GM10248 (cell line): ENCODE measurements at regions not wholly inside any gene's neighbourhood (a gene's known extent, or its start where the extent isn't known, plus 50 kb on each side); places are given as distances from the start of the nearest gene placed in this dataset.
"Not testable (repeated sequence)": the region's sequence is repeated elsewhere in the genome, so short reads cannot be mapped to it uniquely, and the experiment has no call there.

Experiments
- CTCF ChIA-PET: fragments of 300-600 bp; sonication (Branson Sonifier 250); formaldehyde crosslinking; extraction: SDS; loops from one replicate; lab custom pipeline; 2021; ENCODE audit warnings: antibody characterized with exemption; lab: Yijun Ruan, JAX
- POLR2A ChIA-PET: fragments of 350-650 bp; sonication (Branson Sonifier 250); formaldehyde crosslinking; extraction: SDS; loops from one replicate; lab custom pipeline; 2020; ENCODE audit warnings: antibody characterized with exemption; lab: Yijun Ruan, JAX
- DNase-seq: peaks from one replicate; pipeline ENCODE4 v3.0.0; 2012; ENCODE audit errors: extremely low spot score
- TF ChIP-seq, protein P1 (sequence below): IDR thresholded peaks from 2 replicates; pipeline ENCODE4 v1.5.1; 2012; ENCODE audit warnings: mild to moderate bottlenecking, low read depth; ENCODE audit errors: extremely low read depth, missing control alignments, control extremely low read depth

GRCh38 chr19:21621671-21622070, 116.3 kb downstream of the ZNF429 start:
- no peak for DNase-seq
- POLR2A ChIA-PET = no interaction called here
- CTCF ChIA-PET = no interaction called here
- TF ChIP-seq, protein P1, sequence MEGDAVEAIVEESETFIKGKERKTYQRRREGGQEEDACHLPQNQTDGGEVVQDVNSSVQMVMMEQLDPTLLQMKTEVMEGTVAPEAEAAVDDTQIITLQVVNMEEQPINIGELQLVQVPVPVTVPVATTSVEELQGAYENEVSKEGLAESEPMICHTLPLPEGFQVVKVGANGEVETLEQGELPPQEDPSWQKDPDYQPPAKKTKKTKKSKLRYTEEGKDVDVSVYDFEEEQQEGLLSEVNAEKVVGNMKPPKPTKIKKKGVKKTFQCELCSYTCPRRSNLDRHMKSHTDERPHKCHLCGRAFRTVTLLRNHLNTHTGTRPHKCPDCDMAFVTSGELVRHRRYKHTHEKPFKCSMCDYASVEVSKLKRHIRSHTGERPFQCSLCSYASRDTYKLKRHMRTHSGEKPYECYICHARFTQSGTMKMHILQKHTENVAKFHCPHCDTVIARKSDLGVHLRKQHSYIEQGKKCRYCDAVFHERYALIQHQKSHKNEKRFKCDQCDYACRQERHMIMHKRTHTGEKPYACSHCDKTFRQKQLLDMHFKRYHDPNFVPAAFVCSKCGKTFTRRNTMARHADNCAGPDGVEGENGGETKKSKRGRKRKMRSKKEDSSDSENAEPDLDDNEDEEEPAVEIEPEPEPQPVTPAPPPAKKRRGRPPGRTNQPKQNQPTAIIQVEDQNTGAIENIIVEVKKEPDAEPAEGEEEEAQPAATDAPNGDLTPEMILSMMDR = no peak

DNA sequence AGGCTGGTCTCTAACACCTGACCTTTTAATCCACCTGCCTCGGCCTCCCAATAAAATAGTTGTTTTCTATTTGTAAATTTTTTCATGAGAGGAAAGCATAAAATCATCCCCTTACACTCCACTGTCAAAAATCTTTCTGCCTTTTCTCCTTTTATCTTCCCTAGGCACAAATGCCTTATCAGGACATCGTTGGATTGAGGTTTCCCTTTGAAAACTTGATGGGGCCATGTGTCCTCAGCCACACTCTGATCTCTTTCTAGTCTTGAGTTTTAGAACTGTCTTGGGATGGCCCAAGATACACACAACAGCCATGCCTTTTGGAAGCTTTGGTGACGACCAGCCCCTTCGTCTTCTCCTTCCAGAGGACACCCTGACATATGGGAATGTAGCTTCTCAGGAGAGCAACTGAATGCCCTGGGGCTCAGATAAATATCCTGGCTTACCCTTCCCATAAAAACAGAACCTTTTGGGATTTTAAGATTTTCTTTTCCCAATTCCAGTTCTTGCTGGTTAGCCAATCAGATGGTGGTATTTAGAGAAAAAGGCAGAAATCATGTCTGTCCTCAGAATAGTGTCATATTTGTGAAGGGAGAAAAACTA, 112.4 kb downstream of the ZNF429 start:
- DNase-seq = no peak
- CTCF ChIA-PET = no interaction called here
- TF ChIP-seq, protein P1 = no peak
- POLR2A ChIA-PET = no interaction called here

DNA sequence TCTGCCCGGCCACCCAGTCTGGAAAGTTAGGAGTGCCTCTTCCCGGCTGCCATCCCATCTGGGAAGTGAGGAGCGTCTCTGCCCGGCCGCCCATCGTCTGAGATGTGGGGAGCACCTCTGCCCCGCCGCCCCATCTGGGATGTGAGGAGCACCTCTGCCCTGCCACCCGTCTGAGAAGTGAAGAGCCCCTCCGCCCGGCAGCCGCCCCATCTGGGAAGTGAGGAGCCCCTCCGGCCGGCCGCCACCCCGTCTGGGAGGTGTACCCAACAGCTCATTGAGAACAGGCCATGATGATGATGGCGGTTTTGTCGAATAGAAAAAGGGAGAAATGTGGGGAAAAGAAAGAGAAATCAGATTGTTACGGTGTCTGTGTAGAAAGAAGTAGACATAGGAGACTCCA, 109.4 kb downstream of the ZNF429 start:
- DNase-seq, POLR2A ChIA-PET, CTCF ChIA-PET: not testable (repeated sequence)

- DNase-seq, CTCF ChIA-PET, POLR2A ChIA-PET: not testable (repeated sequence)
These were observed 107.8 kb downstream of the ZNF429 start for GRCh38 chr19:21613201-21613600.

DNA sequence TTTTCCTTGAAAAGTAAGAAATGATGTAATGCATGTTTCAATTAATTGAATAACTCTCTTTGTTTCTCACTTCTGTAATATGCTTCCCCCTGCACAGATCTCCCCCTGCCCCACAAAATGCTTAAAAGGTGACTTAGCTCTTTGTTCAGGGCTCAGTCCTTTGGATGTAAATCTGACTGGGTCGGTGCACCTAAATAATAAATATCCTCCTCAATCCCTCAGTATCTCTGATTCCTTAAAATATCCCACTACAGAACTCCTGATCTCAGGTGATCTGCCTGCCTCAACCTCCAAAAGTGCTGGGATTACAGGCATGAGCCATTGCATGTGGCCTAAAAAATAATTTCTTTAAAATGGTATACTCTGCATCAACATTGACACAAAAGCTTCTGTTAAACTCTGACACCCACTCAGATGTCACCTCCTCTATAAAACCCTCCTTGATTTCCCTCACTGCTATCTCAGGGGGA, 107.0 kb downstream of the ZNF429 start:
- TF ChIP-seq, protein P1 = no peak
- DNase-seq = no peak
- ChIA-PET CTCF (no interaction called here), POLR2A (no interaction called here)

GRCh38 chr19:21611659-21612402, 106.4 kb downstream of the ZNF429 start:
- TF ChIP-seq, protein P1 = no peak
- POLR2A ChIA-PET = no interaction called here
- no peak for DNase-seq
- CTCF ChIA-PET = no interaction called here

DNA sequence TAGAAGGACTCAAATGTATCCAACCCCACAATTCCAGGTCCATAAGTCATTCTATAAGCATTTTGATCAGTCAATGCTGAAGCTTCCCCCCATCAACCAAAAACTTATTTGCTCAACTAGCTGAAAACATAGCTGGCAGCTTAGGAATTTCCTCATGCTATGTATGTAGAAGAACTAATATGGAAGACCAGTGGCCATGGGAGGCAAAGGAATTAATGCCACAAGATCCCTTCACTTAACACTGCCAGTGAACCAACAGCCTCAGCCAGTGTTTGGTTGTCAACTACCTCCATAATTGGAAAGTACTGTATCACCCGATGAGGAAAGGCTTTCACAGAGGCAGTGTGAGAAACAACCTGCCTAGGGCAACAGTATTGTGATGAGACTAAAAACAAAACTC, 105.4 kb downstream of the ZNF429 start:
- TF ChIP-seq, protein P1 = no peak
- ChIA-PET POLR2A (no interaction called here), CTCF (no interaction called here)
- DNase-seq = no peak
